Skin epidermis (tissue), 12 donors: ENCODE measurements at regions not wholly inside any gene's neighbourhood (a gene's known extent, or its start where the extent isn't known, plus 50 kb on each side); places are given as distances from the start of the nearest gene placed in this dataset.
"Not testable (repeated sequence)": the region's sequence is repeated elsewhere in the genome, so short reads cannot be mapped to it uniquely, and the experiment has no call there.

ENCODE experiments used
- H3K27ac ChIP-seq, 21 experiments: fragments of 200-600 bp; sonication (generic) in 11 of 21; one replicate each; pipeline ENCODE4 v1.5.0; 2020; ENCODE audit warnings: mild to moderate bottlenecking in 3 of 21, inconsistent platforms in 2 of 21, moderate library complexity in 2 of 21
- H3K4me3 ChIP-seq, 7 experiments: fragments of 200-600 bp; sonication (generic) in 2 of 7; one replicate each; pipeline ENCODE4 v1.5.0; 2020; ENCODE audit warnings: inconsistent platforms in 2 of 7, mild to moderate bottlenecking in 2 of 7, moderate library complexity in 1 of 7

- no peak overlapping the region for H3K4me3 ChIP-seq
- H3K27ac ChIP-seq = no peak overlapping the region
Measured at GRCh38 chr14:89549381-89550125, 132.5 kb upstream of the FOXN3 start.

- not testable (repeated sequence) for H3K4me3 ChIP-seq, H3K27ac ChIP-seq
Measured at GRCh38 chr14:89547047-89547446, 130.0 kb upstream of the FOXN3 start.

GRCh38 chr14:89544636-89545301 lies 127.7 kb upstream of the FOXN3 start:
- Histone ChIP-seq H3K4me3 (no peak overlapping the region), H3K27ac (no peak overlapping the region)

- H3K27ac ChIP-seq = no peak overlapping the region
- H3K4me3 ChIP-seq = no peak overlapping the region
Measured at GRCh38 chr14:89543425-89543790, 126.4 kb upstream of the FOXN3 start.

- Histone ChIP-seq H3K27ac (no peak overlapping the region), H3K4me3 (no peak overlapping the region)
Measured at GRCh38 chr14:89542786-89543424, 125.9 kb upstream of the FOXN3 start.

- Histone ChIP-seq H3K27ac (no peak overlapping the region), H3K4me3 (no peak overlapping the region)
Measured at GRCh38 chr14:89540830-89541470, 123.9 kb upstream of the FOXN3 start.

GRCh38 chr14:89540009-89540829 lies 123.2 kb upstream of the FOXN3 start:
- Histone ChIP-seq H3K4me3 (no peak overlapping the region), H3K27ac (no peak overlapping the region)

GRCh38 chr14:89537911-89538310 lies 120.9 kb upstream of the FOXN3 start:
- no peak overlapping the region for H3K27ac ChIP-seq
- no peak overlapping the region for H3K4me3 ChIP-seq

- Histone ChIP-seq H3K27ac (no peak overlapping the region), H3K4me3 (no peak overlapping the region)
Measured at GRCh38 chr14:89534902-89535685, 118.1 kb upstream of the FOXN3 start.

GRCh38 chr14:89533766-89534165 lies 116.7 kb upstream of the FOXN3 start:
- no peak overlapping the region for H3K4me3 ChIP-seq

GRCh38 chr14:89533136-89533535 lies 116.1 kb upstream of the FOXN3 start:
- Histone ChIP-seq H3K27ac (no peak overlapping the region), H3K4me3 (no peak overlapping the region)

More at GRCh38 chr14:89533766-89534165, 116.7 kb upstream of the FOXN3 start:
- no peak overlapping the region for H3K27ac ChIP-seq

GRCh38 chr14:89531661-89532335 lies 114.8 kb upstream of the FOXN3 start:
- Histone ChIP-seq H3K4me3 (no peak overlapping the region), H3K27ac (no peak overlapping the region)

- Histone ChIP-seq H3K27ac (no peak overlapping the region), H3K4me3 (no peak overlapping the region)
Measured at GRCh38 chr14:89524990-89525667, 108.1 kb upstream of the FOXN3 start.

- Histone ChIP-seq H3K4me3 (no peak overlapping the region), H3K27ac (no peak overlapping the region)
Measured at GRCh38 chr14:89524412-89524811, 107.4 kb upstream of the FOXN3 start.

- H3K27ac ChIP-seq = no peak overlapping the region
- no peak overlapping the region for H3K4me3 ChIP-seq
Measured at GRCh38 chr14:89521988-89522387, 105.0 kb upstream of the FOXN3 start.

GRCh38 chr14:89519040-89519439 lies 102.0 kb upstream of the FOXN3 start:
- Histone ChIP-seq H3K27ac (no peak overlapping the region), H3K4me3 (no peak overlapping the region)

- Histone ChIP-seq H3K4me3 (no peak overlapping the region), H3K27ac (no peak overlapping the region)
Measured at GRCh38 chr14:89516173-89516572, 99.1 kb upstream of the FOXN3 start.

- Histone ChIP-seq H3K27ac (no peak overlapping the region), H3K4me3 (no peak overlapping the region)
Measured at GRCh38 chr14:89514601-89515000, 97.6 kb upstream of the FOXN3 start.
